Cardiac fibroblast (primary cell): ENCODE measurements at regions not wholly inside any gene's neighbourhood (a gene's known extent, or its start where the extent isn't known, plus 50 kb on each side); places are given as distances from the start of the nearest gene placed in this dataset.

Source experiments
- DNase-seq, 2 donors: peaks; one replicate each; pipeline versions ENCODE4 v3.0.0 to v3.0.0-alpha.2; 2010; ENCODE audit warnings: low read depth in 2 of 2
- H3K4me3 ChIP-seq, 2 donors: replicated peaks in 1 of 2; 1 replicate in 1 of 2; 2 replicates in 1 of 2; pipeline ENCODE4 v1.5.1; 2011; ENCODE audit warnings: low read depth in 2 of 2, low read length in 2 of 2, mild to moderate bottlenecking in 2 of 2, moderate library complexity in 1 of 2
- TF ChIP-seq, protein P1 (sequence below): IDR thresholded peaks from one replicate; pipeline ENCODE4 v1.5.1; 2011; ENCODE audit warnings: low read depth, mild to moderate bottlenecking, low read length, inconsistent platforms

GRCh38 chrX:8033175-8033574 is 106.0 kb upstream of the PNPLA4 start:
- DNase-seq: no peak
- TF ChIP-seq, protein P1, sequence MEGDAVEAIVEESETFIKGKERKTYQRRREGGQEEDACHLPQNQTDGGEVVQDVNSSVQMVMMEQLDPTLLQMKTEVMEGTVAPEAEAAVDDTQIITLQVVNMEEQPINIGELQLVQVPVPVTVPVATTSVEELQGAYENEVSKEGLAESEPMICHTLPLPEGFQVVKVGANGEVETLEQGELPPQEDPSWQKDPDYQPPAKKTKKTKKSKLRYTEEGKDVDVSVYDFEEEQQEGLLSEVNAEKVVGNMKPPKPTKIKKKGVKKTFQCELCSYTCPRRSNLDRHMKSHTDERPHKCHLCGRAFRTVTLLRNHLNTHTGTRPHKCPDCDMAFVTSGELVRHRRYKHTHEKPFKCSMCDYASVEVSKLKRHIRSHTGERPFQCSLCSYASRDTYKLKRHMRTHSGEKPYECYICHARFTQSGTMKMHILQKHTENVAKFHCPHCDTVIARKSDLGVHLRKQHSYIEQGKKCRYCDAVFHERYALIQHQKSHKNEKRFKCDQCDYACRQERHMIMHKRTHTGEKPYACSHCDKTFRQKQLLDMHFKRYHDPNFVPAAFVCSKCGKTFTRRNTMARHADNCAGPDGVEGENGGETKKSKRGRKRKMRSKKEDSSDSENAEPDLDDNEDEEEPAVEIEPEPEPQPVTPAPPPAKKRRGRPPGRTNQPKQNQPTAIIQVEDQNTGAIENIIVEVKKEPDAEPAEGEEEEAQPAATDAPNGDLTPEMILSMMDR: no peak
- no peak overlapping the region for H3K4me3 ChIP-seq

GRCh38 chrX:8030361-8030760 is 103.1 kb upstream of the PNPLA4 start:
- no peak for DNase-seq
- TF ChIP-seq, protein P1: no peak
- H3K4me3 ChIP-seq: no peak overlapping the region

- no peak overlapping the region for H3K4me3 ChIP-seq
- DNase-seq: no peak
- TF ChIP-seq, protein P1: no peak
Observed at GRCh38 chrX:8027827-8028226, 100.6 kb upstream of the PNPLA4 start.

DNA sequence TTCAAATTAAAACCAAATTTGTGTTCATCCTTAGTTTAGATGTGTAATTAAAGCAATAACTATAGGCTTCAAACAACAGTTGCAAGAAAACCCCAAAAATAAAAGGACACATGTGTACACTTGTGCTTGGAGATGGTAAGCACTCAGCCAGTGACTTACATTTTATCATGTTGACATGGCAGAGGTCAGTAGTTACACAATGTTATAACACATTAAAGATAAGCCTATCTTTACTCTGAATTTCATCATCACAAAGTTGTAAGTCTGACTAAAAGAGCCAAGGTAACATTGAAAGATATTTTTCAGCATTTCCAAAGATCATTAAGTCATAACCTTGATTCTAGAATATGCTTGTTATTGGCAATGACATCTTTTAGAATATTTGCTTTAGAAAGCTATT is 98.5 kb upstream of the PNPLA4 start:
- DNase-seq: no peak
- H3K4me3 ChIP-seq: no peak overlapping the region
- TF ChIP-seq, protein P1: no peak

DNA sequence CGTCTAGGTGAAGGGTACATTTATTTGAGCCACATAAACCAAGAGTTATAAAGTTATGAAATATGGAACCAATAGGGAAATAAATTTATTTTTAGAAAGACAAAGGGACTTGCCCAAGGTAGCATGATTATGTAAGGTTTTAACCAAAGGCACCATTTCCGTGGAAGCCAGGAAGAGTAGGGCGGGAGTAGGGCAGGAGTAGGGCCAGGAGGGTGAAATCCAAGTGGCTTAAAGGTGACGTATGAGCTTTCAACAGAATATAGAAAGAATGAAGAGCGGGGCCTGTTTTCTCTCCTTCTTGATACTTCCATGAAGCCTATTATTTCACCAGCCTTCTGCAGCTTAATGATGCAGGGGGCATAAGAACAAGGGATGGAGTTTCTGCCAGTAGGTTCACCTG is 91.7 kb upstream of the PNPLA4 start:
- TF ChIP-seq, protein P1: no peak
- DNase-seq: no peak
- H3K4me3 ChIP-seq: no peak overlapping the region

GRCh38 chrX:8010105-8010504 is 82.9 kb upstream of the PNPLA4 start:
- H3K4me3 ChIP-seq: no peak overlapping the region
- DNase-seq: no peak
- TF ChIP-seq, protein P1: no peak

- no peak for DNase-seq
- no peak overlapping the region for H3K4me3 ChIP-seq
- TF ChIP-seq, protein P1: no peak
Observed at GRCh38 chrX:8005678-8006347, 78.6 kb upstream of the PNPLA4 start.
